ENCODE measurements at regions not wholly inside any gene's neighbourhood (a gene's known extent, or its start where the extent isn't known, plus 50 kb on each side); places are given as distances from the start of the nearest gene placed in this dataset.

GRCh38 chr4:110769578-110769977, 146.7 kb upstream of the PITX2 start:
- ATAC-seq (ENCODE audit: insufficient read depth, low read depth) (no peak), DNase-seq (no peak)
- Histone ChIP-seq H2AFZ (ENCODE audit: low read depth, low read length) (no peak overlapping the region), H3K79me2 (ENCODE audit: insufficient read depth, low read length) (no peaks in the 10 kb centered on the region), H3K27ac (ENCODE audit: low read length) (no peak overlapping the region), H3K9ac (ENCODE audit: low read depth, low read length) (no peak overlapping the region), H3K4me2 (ENCODE audit: insufficient read depth, low read length) (no peak overlapping the region), H4K20me1 (ENCODE audit: insufficient read depth, low read length) (no peaks in the 10 kb centered on the region), H3K9me3 (ENCODE audit: insufficient read depth, low read length, severe bottlenecking) (no peaks in the 10 kb centered on the region), H3K36me3 (ENCODE audit: insufficient read depth, low read length) (no peaks in the 10 kb centered on the region), H3K27me3 (ENCODE audit: insufficient read depth, low read length, poor library complexity) (peaks cover 2% of the 10 kb centered on the region), H3K4me3 (ENCODE audit: low read depth in 1 of 2, low read length in 2 of 2) (no peak overlapping the region), H3K4me1 (ENCODE audit: insufficient read depth, low read length) (no peaks in the 10 kb centered on the region)
- TF ChIP-seq CTCF (IDR thresholded peaks at IDR 0.05; ENCODE audit: borderline replicate concordance, extremely low read depth, low read length, poor library complexity, severe bottlenecking) (no peak), EZH2 (IDR thresholded peaks at IDR 0.05; ENCODE audit: borderline replicate concordance, low read depth, low read length, severe bottlenecking) (no peak)

- Histone ChIP-seq H3K9ac (ENCODE audit: low read depth, low read length) (no peak overlapping the region), H2AFZ (ENCODE audit: low read depth, low read length) (no peak overlapping the region), H3K36me3 (ENCODE audit: insufficient read depth, low read length) (no peaks in the 10 kb centered on the region), H3K27ac (ENCODE audit: low read length) (no peak overlapping the region), H4K20me1 (ENCODE audit: insufficient read depth, low read length) (no peaks in the 10 kb centered on the region), H3K4me1 (ENCODE audit: insufficient read depth, low read length) (no peaks in the 10 kb centered on the region), H3K9me3 (ENCODE audit: insufficient read depth, low read length, severe bottlenecking) (no peaks in the 10 kb centered on the region), H3K4me3 (ENCODE audit: low read depth in 1 of 2, low read length in 2 of 2) (no peak overlapping the region), H3K27me3 (ENCODE audit: insufficient read depth, low read length, poor library complexity) (peaks cover 2% of the 10 kb centered on the region), H3K79me2 (ENCODE audit: insufficient read depth, low read length) (no peaks in the 10 kb centered on the region), H3K4me2 (ENCODE audit: insufficient read depth, low read length) (no peak overlapping the region)
- no peak for TF ChIP-seq CTCF (IDR thresholded peaks at IDR 0.05; ENCODE audit: borderline replicate concordance, extremely low read depth, low read length, poor library complexity, severe bottlenecking)
- TF ChIP-seq EZH2 (IDR thresholded peaks at IDR 0.05; ENCODE audit: borderline replicate concordance, low read depth, low read length, severe bottlenecking) = no peak
- ATAC-seq (ENCODE audit: insufficient read depth, low read depth) (no peak), DNase-seq (no peak)
Measured at GRCh38 chr4:110770353-110770752, 147.5 kb upstream of the PITX2 start.

- DNase-seq (no peak), ATAC-seq (ENCODE audit: insufficient read depth, low read depth) (no peak)
- Histone ChIP-seq H4K20me1 (ENCODE audit: insufficient read depth, low read length) (no peaks in the 10 kb centered on the region), H3K79me2 (ENCODE audit: insufficient read depth, low read length) (no peaks in the 10 kb centered on the region), H3K9me3 (ENCODE audit: insufficient read depth, low read length, severe bottlenecking) (no peaks in the 10 kb centered on the region), H2AFZ (ENCODE audit: low read depth, low read length) (no peak overlapping the region), H3K27me3 (ENCODE audit: insufficient read depth, low read length, poor library complexity) (peaks cover 2% of the 10 kb centered on the region), H3K4me2 (ENCODE audit: insufficient read depth, low read length) (no peak overlapping the region), H3K4me3 (ENCODE audit: low read depth in 1 of 2, low read length in 2 of 2) (no peak overlapping the region), H3K36me3 (ENCODE audit: insufficient read depth, low read length) (no peaks in the 10 kb centered on the region), H3K4me1 (ENCODE audit: insufficient read depth, low read length) (no peaks in the 10 kb centered on the region), H3K27ac (ENCODE audit: low read length) (no peak overlapping the region), H3K9ac (ENCODE audit: low read depth, low read length) (no peak overlapping the region)
- TF ChIP-seq CTCF (IDR thresholded peaks at IDR 0.05; ENCODE audit: borderline replicate concordance, extremely low read depth, low read length, poor library complexity, severe bottlenecking) (no peak), EZH2 (IDR thresholded peaks at IDR 0.05; ENCODE audit: borderline replicate concordance, low read depth, low read length, severe bottlenecking) (no peak)
Measured at GRCh38 chr4:110778521-110778920, 155.6 kb upstream of the PITX2 start.

GRCh38 chr4:110780538-110780937, 157.7 kb upstream of the PITX2 start:
- TF ChIP-seq EZH2 (IDR thresholded peaks at IDR 0.05; ENCODE audit: borderline replicate concordance, low read depth, low read length, severe bottlenecking) (no peak), CTCF (IDR thresholded peaks at IDR 0.05; ENCODE audit: borderline replicate concordance, extremely low read depth, low read length, poor library complexity, severe bottlenecking) (no peak)
- Histone ChIP-seq H3K27ac (ENCODE audit: low read length) (no peak overlapping the region), H3K9ac (ENCODE audit: low read depth, low read length) (no peak overlapping the region), H3K4me3 (ENCODE audit: low read depth in 1 of 2, low read length in 2 of 2) (no peak overlapping the region), H2AFZ (ENCODE audit: low read depth, low read length) (no peak overlapping the region), H3K9me3 (ENCODE audit: insufficient read depth, low read length, severe bottlenecking) (no peaks in the 10 kb centered on the region), H3K27me3 (ENCODE audit: insufficient read depth, low read length, poor library complexity) (no peaks in the 10 kb centered on the region), H3K4me1 (ENCODE audit: insufficient read depth, low read length) (no peaks in the 10 kb centered on the region), H4K20me1 (ENCODE audit: insufficient read depth, low read length) (no peaks in the 10 kb centered on the region), H3K36me3 (ENCODE audit: insufficient read depth, low read length) (no peaks in the 10 kb centered on the region), H3K79me2 (ENCODE audit: insufficient read depth, low read length) (no peaks in the 10 kb centered on the region), H3K4me2 (ENCODE audit: insufficient read depth, low read length) (no peak overlapping the region)
- DNase-seq = no peak
- no peak for ATAC-seq (ENCODE audit: insufficient read depth, low read depth)

Data from DND-41 (cell line).